Activated CD8-positive, alpha-beta memory T cell treated with anti-CD3 and anti-CD28 coated beads for 4 hours (primary cell): ENCODE measurements at regions not wholly inside any gene's neighbourhood (a gene's known extent, or its start where the extent isn't known, plus 50 kb on each side); places are given as distances from the start of the nearest gene placed in this dataset.

Experiments
- DNase-seq, 2 donors: peaks; one replicate each; pipeline ENCODE4 v3.0.0-alpha.2; 2020; ENCODE audit warnings: low read depth in 2 of 2

DNA sequence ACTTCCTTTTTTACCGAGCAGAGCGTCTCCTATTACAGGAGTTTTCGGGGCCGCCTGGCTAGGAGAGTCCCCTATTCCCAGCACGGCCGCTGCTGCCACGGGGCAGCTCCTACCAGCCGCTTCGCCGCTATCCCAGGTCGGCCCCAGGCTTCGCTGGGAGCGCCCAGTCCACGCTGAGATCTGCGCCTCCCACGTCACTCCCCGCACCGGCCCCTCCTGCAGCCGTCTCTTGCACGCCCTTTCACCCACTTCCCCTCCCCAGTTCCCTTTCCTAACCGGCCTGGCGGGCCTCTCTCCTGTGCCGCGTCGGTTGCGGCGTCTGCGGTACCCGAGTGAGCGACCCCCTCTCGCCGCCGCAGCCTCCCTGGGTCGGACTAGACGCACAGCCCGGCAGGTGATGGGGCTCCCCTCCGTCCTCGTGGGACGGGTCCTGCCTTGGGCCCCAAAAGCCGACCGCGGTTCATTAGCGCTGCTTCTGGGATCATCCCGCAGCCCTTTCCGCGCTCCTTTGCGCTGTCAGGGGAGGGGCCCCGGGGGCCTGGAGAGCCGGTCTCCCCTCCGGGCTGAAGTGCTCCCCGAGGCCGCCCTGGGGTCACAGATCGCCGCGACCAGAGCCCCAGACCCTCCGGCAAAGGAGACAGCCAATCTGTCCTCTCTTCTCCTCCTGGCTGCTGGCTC lies 1318.4 kb downstream of the TMEM121 start:
- DNase-seq, result peak in 1 of 2 donors; percentile 33

GRCh38 chr14:106845286-106846087 lies 1319.1 kb downstream of the TMEM121 start:
- no peak for DNase-seq

GRCh38 chr14:106846218-106846617 lies 1319.8 kb downstream of the TMEM121 start:
- DNase-seq, result no peak

DNA sequence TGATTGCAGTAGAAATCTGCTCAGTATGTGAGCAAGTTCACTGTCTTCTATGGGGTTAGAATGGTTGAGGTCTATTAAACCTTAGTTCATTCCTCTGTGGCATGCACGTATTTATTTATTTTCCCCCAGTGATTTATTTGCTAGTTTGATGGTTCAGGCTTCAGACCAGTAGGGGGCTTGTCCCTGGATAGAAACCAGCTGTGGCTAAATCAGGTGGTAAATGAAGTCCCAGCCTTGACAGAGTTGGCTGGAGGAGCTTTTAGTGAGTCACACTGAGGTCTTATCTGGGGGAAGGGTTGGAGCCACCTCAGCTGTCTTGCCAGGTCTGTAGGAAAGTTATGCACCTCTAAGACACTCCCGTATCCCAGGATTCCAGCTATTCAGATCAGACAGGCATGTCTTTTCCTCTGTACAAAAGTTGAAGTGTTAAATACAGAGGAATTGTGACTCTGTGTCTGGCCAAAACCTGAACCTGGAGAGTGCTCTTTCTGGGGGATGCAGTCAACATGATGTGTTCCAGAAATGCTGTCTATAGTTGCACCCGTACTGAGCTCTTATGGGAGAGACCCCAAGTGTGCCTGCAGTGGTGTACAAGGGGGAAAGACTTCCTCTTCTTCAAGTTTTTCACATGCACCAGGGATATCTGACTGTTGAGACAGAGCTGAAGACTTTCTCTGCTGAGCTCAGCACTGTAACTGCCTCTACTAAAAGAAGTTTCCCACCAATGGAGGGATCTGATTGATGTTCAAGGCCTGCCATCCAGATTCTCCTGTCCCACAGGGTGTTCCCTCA lies 1322.1 kb downstream of the TMEM121 start:
- no peak for DNase-seq

DNA sequence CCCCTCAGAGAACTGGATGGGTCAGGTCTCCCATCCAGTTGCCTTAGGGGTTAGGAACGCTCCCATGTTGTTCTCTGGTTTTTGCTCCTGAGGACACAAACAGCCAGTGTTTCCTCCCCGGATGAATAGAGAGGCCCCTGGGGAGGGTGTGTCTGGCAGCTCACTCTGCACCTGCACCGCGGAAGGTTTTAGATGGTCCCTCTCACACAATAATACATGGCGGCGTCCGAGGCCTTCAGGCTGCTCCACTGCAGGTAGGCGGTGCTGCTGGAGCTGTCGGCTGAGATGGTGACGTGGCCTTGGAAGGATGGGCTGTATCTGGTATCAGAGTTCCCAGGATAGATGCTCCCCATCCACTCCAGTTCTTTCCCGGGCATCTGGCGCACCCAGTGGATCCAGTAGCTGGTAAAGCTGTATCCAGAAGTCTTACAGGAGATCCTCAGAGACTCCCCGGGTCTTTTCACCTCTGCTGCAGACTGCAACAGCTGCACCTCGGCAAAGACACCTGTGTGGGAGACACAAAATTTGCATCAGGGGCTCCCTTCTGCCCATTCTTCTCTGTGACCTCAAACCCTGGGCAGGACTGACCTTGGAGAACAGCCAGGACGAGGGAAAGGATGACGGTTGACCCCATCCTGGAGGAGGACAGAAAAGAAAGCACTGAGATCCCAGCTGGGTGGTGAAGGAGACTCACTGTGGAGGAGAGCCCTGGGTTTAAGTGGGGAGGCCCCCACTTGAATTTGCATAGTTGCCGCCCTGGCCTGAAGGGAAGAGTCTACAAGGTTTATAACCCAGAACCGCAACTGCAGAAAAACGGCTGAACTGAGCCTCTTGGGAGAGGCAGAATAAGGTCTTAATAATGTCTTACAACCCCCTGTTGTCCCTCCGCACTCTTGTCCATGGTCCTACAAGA lies 1324.8 kb downstream of the TMEM121 start:
- DNase-seq, result no peak

GRCh38 chr14:106872611-106873446 lies 1346.4 kb downstream of the TMEM121 start:
- DNase-seq, result peak; percentile 67 to 75

DNA sequence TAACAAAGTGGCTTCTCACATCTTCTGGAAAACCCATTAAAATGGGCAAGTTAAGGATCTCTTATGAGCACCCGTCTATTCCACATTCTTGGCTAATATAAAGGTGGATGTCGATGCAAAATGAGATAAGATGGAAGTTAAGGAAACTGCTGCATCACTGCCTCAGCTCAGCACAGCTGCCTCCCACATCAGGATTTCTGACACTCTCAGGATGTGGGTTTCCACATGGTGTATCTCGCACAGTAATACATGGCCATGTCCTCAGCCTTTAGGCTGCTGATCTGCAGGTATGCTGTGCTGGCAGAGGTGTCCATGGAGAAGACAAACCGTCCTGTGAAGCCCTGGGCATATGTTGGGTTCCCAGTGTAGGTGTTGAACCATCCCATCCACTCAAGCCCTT lies 1348.0 kb downstream of the TMEM121 start:
- DNase-seq, result no peak

DNA sequence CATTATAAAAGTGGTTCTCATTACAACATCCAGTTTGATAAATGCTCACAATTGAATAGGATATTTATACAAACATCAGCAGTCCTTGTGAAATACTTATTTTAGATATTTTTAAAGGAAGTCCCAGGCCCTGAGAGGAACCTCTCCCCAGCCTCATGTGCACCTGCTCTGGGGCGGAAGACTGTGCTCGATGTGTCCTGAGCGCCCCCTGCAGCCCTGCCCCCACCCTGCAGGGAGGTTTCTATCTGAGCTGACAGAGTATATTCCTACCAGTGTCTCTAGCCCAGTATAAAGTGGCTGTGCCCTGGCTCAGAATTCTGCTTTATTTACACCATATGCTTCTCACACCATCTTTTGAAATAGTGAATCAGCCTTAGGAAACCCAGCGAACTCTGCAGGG lies 1349.1 kb downstream of the TMEM121 start:
- no peak for DNase-seq

GRCh38 chr14:106876711-106877110 lies 1350.3 kb downstream of the TMEM121 start:
- no peak for DNase-seq

DNA sequence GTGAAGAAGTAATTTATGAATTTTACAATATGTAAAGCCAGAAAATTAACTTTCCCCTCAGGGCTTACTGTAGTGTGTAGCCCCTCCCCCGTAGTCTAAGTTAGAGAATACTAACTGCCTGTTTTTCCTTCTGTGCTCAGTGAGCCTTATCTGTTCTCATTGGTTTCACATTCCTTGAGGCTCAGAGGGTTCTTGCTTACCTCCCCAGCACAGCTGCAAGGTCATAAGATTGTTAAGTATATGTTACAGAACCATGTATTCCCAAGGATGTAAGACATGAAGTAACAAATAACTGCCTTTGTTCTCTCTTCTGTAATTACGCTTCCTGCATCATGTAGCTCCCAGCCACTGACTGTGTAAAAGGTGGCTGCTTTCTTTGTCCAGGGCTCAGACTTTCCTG lies 1351.1 kb downstream of the TMEM121 start:
- no peak for DNase-seq

DNA sequence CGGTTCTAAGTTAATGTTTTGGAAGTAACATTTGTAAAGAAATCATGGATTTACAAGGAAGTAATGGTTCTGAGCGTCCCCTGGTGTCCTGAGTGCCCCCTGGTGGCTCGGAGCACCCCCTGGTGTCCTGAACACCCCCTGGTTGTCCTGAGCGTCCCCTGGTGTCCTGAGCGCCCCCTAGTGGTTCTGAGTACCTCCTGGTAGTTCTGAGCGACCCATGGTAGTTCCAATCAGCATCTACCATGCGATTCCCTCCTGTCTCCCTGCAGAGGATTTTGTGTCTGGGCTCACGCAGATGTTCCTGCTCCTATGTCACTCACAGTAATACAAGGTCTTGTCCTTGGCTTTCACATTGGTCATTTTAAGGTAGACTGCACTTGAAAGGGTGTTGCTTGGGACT lies 1352.9 kb downstream of the TMEM121 start:
- DNase-seq, result no peak

DNA sequence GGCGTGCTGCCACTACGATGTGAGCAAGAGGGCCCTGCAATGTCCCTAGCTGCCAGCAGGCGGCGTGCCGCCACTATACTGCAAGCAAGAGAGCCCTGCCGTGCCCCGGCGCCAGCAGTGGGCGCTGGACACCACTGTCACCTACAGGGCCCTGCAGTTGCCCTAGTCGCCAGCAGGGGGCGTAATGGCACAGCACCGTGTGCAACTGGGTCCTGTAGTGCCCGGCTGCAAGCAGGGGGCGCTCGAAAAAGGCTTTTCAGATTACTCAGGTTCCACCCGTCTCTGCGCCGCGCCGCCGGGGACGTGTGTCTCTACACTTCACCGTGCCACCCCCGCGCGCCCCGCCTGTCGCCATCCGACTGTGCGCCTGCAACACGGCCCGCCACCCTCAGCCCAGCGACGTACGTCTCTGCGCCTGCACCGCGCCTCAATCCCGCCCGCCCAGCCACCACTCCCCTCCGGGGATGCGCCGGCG lies 1356.9 kb downstream of the TMEM121 start:
- no peak for DNase-seq
